Activated T-cell treated with anti-CD3 and anti-CD28 coated beads, Interleukin-2, amount 50 U/mL, for 24 hours (primary cell): ENCODE measurements at regions not wholly inside any gene's neighbourhood (a gene's known extent, or its start where the extent isn't known, plus 50 kb on each side); places are given as distances from the start of the nearest gene placed in this dataset.

Experiments
- DNase-seq: peaks from one replicate; pipeline ENCODE4 v3.0.0-alpha.2; 2020
- H3K27ac Mint-ChIP-seq: 2 replicates; pipeline ENCODE4 v1.8.0; 2020; ENCODE audit warnings: mild to moderate bottlenecking, mixed read lengths
- H3K27me3 Mint-ChIP-seq: 2 replicates; pipeline ENCODE4 v1.8.0; 2020; ENCODE audit warnings: mixed read lengths
- H3K36me3 Mint-ChIP-seq: 2 replicates; pipeline ENCODE4 v1.8.0; 2020; ENCODE audit warnings: low read depth, mixed read lengths
- H3K4me1 Mint-ChIP-seq: 2 replicates; pipeline ENCODE4 v1.8.0; 2020; ENCODE audit warnings: low read depth, mixed read lengths
- H3K4me3 Mint-ChIP-seq: 2 replicates; pipeline ENCODE4 v1.8.0; 2020; ENCODE audit warnings: mild to moderate bottlenecking, moderate library complexity, mixed read lengths
- H3K9me3 Mint-ChIP-seq: 2 replicates; pipeline ENCODE4 v1.8.0; 2020; ENCODE audit warnings: mixed read lengths

GRCh38 chr2:12818416-12819102 lies 101.8 kb downstream of the TRIB2 start:
- Mint-ChIP-seq H3K4me3 (no peak overlapping the region), H3K9me3 (no peaks in the 10 kb centered on the region)

GRCh38 chr2:12819103-12819475 lies 102.4 kb downstream of the TRIB2 start:
- Mint-ChIP-seq H3K27ac (no peak overlapping the region), H3K9me3 (no peaks in the 10 kb centered on the region), H3K4me1 (peaks cover 63% of the 10 kb centered on the region), H3K27me3 (no peaks in the 10 kb centered on the region), H3K4me3 (no peak overlapping the region), H3K36me3 (no peaks in the 10 kb centered on the region)
- no peak for DNase-seq

More at GRCh38 chr2:12818416-12819102, 101.8 kb downstream of the TRIB2 start:
- peaks cover 63% of the 10 kb centered on the region for H3K4me1 Mint-ChIP-seq
- H3K27ac Mint-ChIP-seq = no peak overlapping the region
- H3K36me3 Mint-ChIP-seq = no peaks in the 10 kb centered on the region
- no peaks in the 10 kb centered on the region for H3K27me3 Mint-ChIP-seq
- DNase-seq = no peak

- Mint-ChIP-seq H3K27ac (no peak overlapping the region), H3K4me3 (no peak overlapping the region), H3K36me3 (no peaks in the 10 kb centered on the region), H3K27me3 (no peaks in the 10 kb centered on the region), H3K4me1 (peaks cover 63% of the 10 kb centered on the region), H3K9me3 (no peaks in the 10 kb centered on the region)
- DNase-seq = no peak
Measured at GRCh38 chr2:12819721-12820120, 103.0 kb downstream of the TRIB2 start.

- no peak for DNase-seq
- Mint-ChIP-seq H3K4me3 (no peak overlapping the region), H3K27me3 (no peaks in the 10 kb centered on the region), H3K4me1 (peaks cover 49% of the 10 kb centered on the region), H3K9me3 (no peaks in the 10 kb centered on the region), H3K36me3 (no peaks in the 10 kb centered on the region), H3K27ac (no peak overlapping the region)
Measured at GRCh38 chr2:12821656-12822055, 104.9 kb downstream of the TRIB2 start.

- H3K27ac Mint-ChIP-seq = no peak overlapping the region
- H3K36me3 Mint-ChIP-seq = no peaks in the 10 kb centered on the region
- no peaks in the 10 kb centered on the region for H3K9me3 Mint-ChIP-seq
- DNase-seq = no peak
- H3K4me1 Mint-ChIP-seq = peaks cover 24% of the 10 kb centered on the region
- no peaks in the 10 kb centered on the region for H3K27me3 Mint-ChIP-seq
- H3K4me3 Mint-ChIP-seq = no peak overlapping the region
Measured at GRCh38 chr2:12824351-12824777, 107.6 kb downstream of the TRIB2 start.

GRCh38 chr2:12824778-12825379 lies 108.1 kb downstream of the TRIB2 start:
- Mint-ChIP-seq H3K4me3 (no peak overlapping the region), H3K4me1 (peaks cover 19% of the 10 kb centered on the region), H3K27ac (no peak overlapping the region), H3K9me3 (no peaks in the 10 kb centered on the region), H3K36me3 (no peaks in the 10 kb centered on the region), H3K27me3 (no peaks in the 10 kb centered on the region)
- no peak for DNase-seq

GRCh38 chr2:12826781-12827180 lies 110.0 kb downstream of the TRIB2 start:
- Mint-ChIP-seq H3K27ac (no peak overlapping the region), H3K4me3 (no peak overlapping the region), H3K27me3 (no peaks in the 10 kb centered on the region), H3K4me1 (peaks cover 5% of the 10 kb centered on the region), H3K36me3 (no peaks in the 10 kb centered on the region), H3K9me3 (no peaks in the 10 kb centered on the region)
- no peak for DNase-seq

GRCh38 chr2:12827721-12828120 lies 111.0 kb downstream of the TRIB2 start:
- no peaks in the 10 kb centered on the region for H3K4me1 Mint-ChIP-seq
- no peak overlapping the region for H3K4me3 Mint-ChIP-seq
- H3K27ac Mint-ChIP-seq = no peak overlapping the region
- H3K36me3 Mint-ChIP-seq = no peaks in the 10 kb centered on the region
- no peak for DNase-seq
- no peaks in the 10 kb centered on the region for H3K9me3 Mint-ChIP-seq
- peaks cover 3% of the 10 kb centered on the region for H3K27me3 Mint-ChIP-seq

GRCh38 chr2:12828980-12829379 lies 112.2 kb downstream of the TRIB2 start:
- Mint-ChIP-seq H3K36me3 (no peaks in the 10 kb centered on the region), H3K9me3 (no peaks in the 10 kb centered on the region), H3K4me3 (no peak overlapping the region), H3K4me1 (no peaks in the 10 kb centered on the region), H3K27ac (no peak overlapping the region), H3K27me3 (peaks cover 3% of the 10 kb centered on the region)
- no peak for DNase-seq

GRCh38 chr2:12831016-12831415 lies 114.3 kb downstream of the TRIB2 start:
- Mint-ChIP-seq H3K27me3 (peaks cover 6% of the 10 kb centered on the region), H3K27ac (no peak overlapping the region), H3K4me3 (no peak overlapping the region), H3K4me1 (no peaks in the 10 kb centered on the region), H3K9me3 (no peaks in the 10 kb centered on the region), H3K36me3 (no peaks in the 10 kb centered on the region)
- DNase-seq = no peak

GRCh38 chr2:12834239-12834638 lies 117.5 kb downstream of the TRIB2 start:
- H3K4me1 Mint-ChIP-seq = no peaks in the 10 kb centered on the region
- H3K27me3 Mint-ChIP-seq = peaks cover 13% of the 10 kb centered on the region
- no peaks in the 10 kb centered on the region for H3K9me3 Mint-ChIP-seq
- H3K4me3 Mint-ChIP-seq = no peak overlapping the region
- no peak overlapping the region for H3K27ac Mint-ChIP-seq
- H3K36me3 Mint-ChIP-seq = no peaks in the 10 kb centered on the region
- DNase-seq = no peak

- H3K9me3 Mint-ChIP-seq = no peaks in the 10 kb centered on the region
- H3K4me1 Mint-ChIP-seq = no peaks in the 10 kb centered on the region
- H3K4me3 Mint-ChIP-seq = no peak overlapping the region
- no peak overlapping the region for H3K27ac Mint-ChIP-seq
- H3K27me3 Mint-ChIP-seq = peaks cover 15% of the 10 kb centered on the region
- H3K36me3 Mint-ChIP-seq = no peaks in the 10 kb centered on the region
- DNase-seq = no peak
Measured at GRCh38 chr2:12835733-12836132, 119.0 kb downstream of the TRIB2 start.

GRCh38 chr2:12839339-12839738 lies 122.6 kb downstream of the TRIB2 start:
- H3K4me1 Mint-ChIP-seq = no peaks in the 10 kb centered on the region
- no peak overlapping the region for H3K4me3 Mint-ChIP-seq
- H3K36me3 Mint-ChIP-seq = no peaks in the 10 kb centered on the region
- no peak for DNase-seq
- no peak overlapping the region for H3K27ac Mint-ChIP-seq
- H3K9me3 Mint-ChIP-seq = no peaks in the 10 kb centered on the region
- H3K27me3 Mint-ChIP-seq = peaks cover 19% of the 10 kb centered on the region

GRCh38 chr2:12841021-12841420 lies 124.3 kb downstream of the TRIB2 start:
- peaks cover 16% of the 10 kb centered on the region for H3K27me3 Mint-ChIP-seq
- H3K9me3 Mint-ChIP-seq = no peaks in the 10 kb centered on the region
- H3K4me3 Mint-ChIP-seq = no peak overlapping the region
- no peak overlapping the region for H3K27ac Mint-ChIP-seq
- no peaks in the 10 kb centered on the region for H3K4me1 Mint-ChIP-seq
- no peaks in the 10 kb centered on the region for H3K36me3 Mint-ChIP-seq
- no peak for DNase-seq

- Mint-ChIP-seq H3K9me3 (no peaks in the 10 kb centered on the region), H3K27ac (no peak overlapping the region), H3K4me1 (no peaks in the 10 kb centered on the region), H3K27me3 (peaks cover 12% of the 10 kb centered on the region), H3K4me3 (no peak overlapping the region), H3K36me3 (no peaks in the 10 kb centered on the region)
- DNase-seq = no peak
Measured at GRCh38 chr2:12842917-12843316, 126.2 kb downstream of the TRIB2 start.
